PC-9 (cell line): ENCODE measurements at regions not wholly inside any gene's neighbourhood (a gene's known extent, or its start where the extent isn't known, plus 50 kb on each side); places are given as distances from the start of the nearest gene placed in this dataset.

Experiments used
- BruUV-seq: library from RNA; stranded (reverse); fragments of 400-500 nt; replicated peaks from 2 replicates; lab custom pipeline; 2021; lab: Mats Ljungman, UMichigan
- CTCF ChIA-PET: fragments of 300-600 bp; sonication (Branson Sonifier 250); formaldehyde crosslinking; loops from one replicate; lab custom pipeline; 2022; ENCODE audit warnings: antibody characterized with exemption; lab: Charles Lee
- POLR2A ChIA-PET: fragments of 300-600 bp; sonication (Branson Sonifier 250); formaldehyde crosslinking; loops from one replicate; lab custom pipeline; 2022; ENCODE audit warnings: antibody characterized with exemption; ENCODE audit not compliant: unreplicated experiment; lab: Charles Lee
- DNase-seq, 2 experiments: peaks; one replicate each; pipeline versions ENCODE4 v3.0.0 to v3.0.0-alpha.2; 2015 to 2022; ENCODE audit warnings: mixed read lengths in 1 of 2
- H2AFZ ChIP-seq: fragments of 200-600 bp; sonication (generic); 2 replicates; pipeline ENCODE4 v1.8.1; 2017; ENCODE audit warnings: antibody characterized with exemption
- H3F3A ChIP-seq: fragments of 200-600 bp; sonication (generic); 2 replicates; pipeline ENCODE4 v1.8.1; 2017; ENCODE audit warnings: antibody characterized with exemption, mild to moderate bottlenecking, low read depth; ENCODE audit not compliant: insufficient read depth
- H3K27ac ChIP-seq: fragments of 200-600 bp; sonication (generic); 2 replicates; pipeline ENCODE4 v1.6.1; 2016; ENCODE audit warnings: mixed run types
- H3K27me3 ChIP-seq: fragments of 200-600 bp; sonication (generic); 2 replicates; pipeline ENCODE4 v1.6.1; 2016; ENCODE audit warnings: low read depth, mixed run types; ENCODE audit not compliant: insufficient read depth
- H3K36me3 ChIP-seq: fragments of 200-600 bp; sonication (generic); 2 replicates; pipeline ENCODE4 v1.6.1; 2016; ENCODE audit warnings: low read depth, mixed run types
- H3K4me1 ChIP-seq: fragments of 200-600 bp; sonication (generic); replicated peaks from 2 replicates; pipeline ENCODE4 v1.6.1; 2016; ENCODE audit warnings: mixed run types; ENCODE audit not compliant: insufficient read depth
- H3K4me2 ChIP-seq: fragments of 200-600 bp; sonication (generic); 2 replicates; pipeline ENCODE4 v1.6.1; 2017; ENCODE audit warnings: mixed run types
- H3K4me3 ChIP-seq: fragments of 200-600 bp; sonication (generic); 2 replicates; pipeline ENCODE4 v1.6.1; 2016; ENCODE audit warnings: mixed run types
- H3K79me2 ChIP-seq: fragments of 200-600 bp; sonication (generic); 2 replicates; pipeline ENCODE4 v1.6.1; 2017; ENCODE audit warnings: low read depth, mixed run types
- H3K9me2 ChIP-seq: fragments of 200-600 bp; sonication (generic); 2 replicates; pipeline ENCODE4 v1.8.1; 2017; ENCODE audit warnings: mild to moderate bottlenecking; ENCODE audit not compliant: insufficient read depth
- H3K9me3 ChIP-seq: fragments of 200-600 bp; sonication (generic); 2 replicates; pipeline ENCODE4 v1.8.1; 2016; ENCODE audit warnings: low read depth; ENCODE audit not compliant: insufficient read depth
- H4K20me1 ChIP-seq: fragments of 200-600 bp; sonication (generic); 2 replicates; pipeline ENCODE4 v1.8.1; 2017; ENCODE audit not compliant: insufficient read depth
- CTCF ChIP-seq: fragments of 200-600 bp; sonication (generic); conservative IDR thresholded peaks from 2 replicates; pipeline ENCODE4 v1.6.1; 2017; ENCODE audit warnings: mixed run types, antibody characterized with exemption, mild to moderate bottlenecking, moderate library complexity
- EZH2 ChIP-seq: fragments of 200-600 bp; sonication (generic); IDR thresholded peaks from 2 replicates; pipeline ENCODE4 v1.8.0; 2017; ENCODE audit warnings: antibody characterized with exemption, low read depth
- intact Hi-C: fragments of 100-400 bp; cut with micrococcal nuclease; formaldehyde crosslinking; loops from one replicate; pipeline ENCODE4 v1.10.0; 2022; ENCODE audit not compliant: unreplicated experiment

GRCh38 chr20:5377484-5377883 is 60.7 kb upstream of the PROKR2 start:
- Histone ChIP-seq H3K27me3 (peaks cover 50% of the 10 kb centered on the region; the same call in 1 of the 2 replicates), H3K79me2 (no peaks in the 10 kb centered on the region), H3F3A (no peaks in the 10 kb centered on the region), H3K9me3 (no peaks in the 10 kb centered on the region; the same call in 1 of the 2 replicates), H4K20me1 (no peaks in the 10 kb centered on the region), H3K9me2 (no peaks in the 10 kb centered on the region), H3K4me1 (no peaks in the 10 kb centered on the region), H3K4me3 (no peak overlapping the region), H3K27ac (no peak overlapping the region), H3K36me3 (no peaks in the 10 kb centered on the region), H3K4me2 (no peak overlapping the region), H2AFZ (no peak overlapping the region)
- DNase-seq = no peak
- POLR2A ChIA-PET = no interaction called here
- CTCF ChIA-PET = interaction anchor here (0.6 kb wide), 1 partner anchor 180 kb away, joined by 6 read pairs; no protein-coding TSS in a partner anchor
- intact Hi-C loops = no loop called here
- TF ChIP-seq EZH2 = no peak
- TF ChIP-seq CTCF = no peak
- BruUV-seq = no TSS peak

GRCh38 chr20:5376228-5376627 is 59.5 kb upstream of the PROKR2 start:
- Histone ChIP-seq H3K9me3 (no peaks in the 10 kb centered on the region), H3K4me1 (no peaks in the 10 kb centered on the region), H3F3A (no peaks in the 10 kb centered on the region), H3K79me2 (no peaks in the 10 kb centered on the region), H3K4me3 (no peak overlapping the region), H3K9me2 (no peaks in the 10 kb centered on the region), H3K27me3 (peaks cover 59% of the 10 kb centered on the region; the same call in 1 of the 2 replicates), H3K27ac (no peak overlapping the region), H3K36me3 (no peaks in the 10 kb centered on the region), H4K20me1 (no peaks in the 10 kb centered on the region), H3K4me2 (no peak overlapping the region), H2AFZ (no peak overlapping the region)
- ChIA-PET POLR2A (no interaction called here), CTCF (no interaction called here)
- no peak for TF ChIP-seq EZH2
- TF ChIP-seq CTCF = no peak
- no peak for DNase-seq
- BruUV-seq = no TSS peak
- intact Hi-C loops = no loop called here

GRCh38 chr20:5374171-5374570 is 57.4 kb upstream of the PROKR2 start:
- BruUV-seq = no TSS peak

More at GRCh38 chr20:5374171-5374570, 57.4 kb upstream of the PROKR2 start:
- TF ChIP-seq EZH2 (no peak), CTCF (no peak)
- no peaks in the 10 kb centered on the region for H3K9me3 ChIP-seq
- intact Hi-C loops = no loop called here
- CTCF ChIA-PET = no interaction called here
- no peaks in the 10 kb centered on the region for H3K79me2 ChIP-seq
- peaks cover 73% of the 10 kb centered on the region; the same call in 1 of the 2 replicates for H3K27me3 ChIP-seq
- H4K20me1 ChIP-seq = no peaks in the 10 kb centered on the region
- no peak overlapping the region for H3K27ac ChIP-seq
- H3F3A ChIP-seq = no peaks in the 10 kb centered on the region
- no peak for DNase-seq
- H3K36me3 ChIP-seq = no peaks in the 10 kb centered on the region
- H3K9me2 ChIP-seq = no peaks in the 10 kb centered on the region
- H3K4me2 ChIP-seq = no peak overlapping the region
- H3K4me3 ChIP-seq = no peak overlapping the region
- H3K4me1 ChIP-seq = no peaks in the 10 kb centered on the region
- no peak overlapping the region for H2AFZ ChIP-seq
- POLR2A ChIA-PET = no interaction called here
